ENCODE measurements at regions not wholly inside any gene's neighbourhood (a gene's known extent, or its start where the extent isn't known, plus 50 kb on each side); places are given as distances from the start of the nearest gene placed in this dataset.
"Not testable (repeated sequence)": the region's sequence is repeated elsewhere in the genome, so short reads cannot be mapped to it uniquely, and the experiment has no call there.

DNA sequence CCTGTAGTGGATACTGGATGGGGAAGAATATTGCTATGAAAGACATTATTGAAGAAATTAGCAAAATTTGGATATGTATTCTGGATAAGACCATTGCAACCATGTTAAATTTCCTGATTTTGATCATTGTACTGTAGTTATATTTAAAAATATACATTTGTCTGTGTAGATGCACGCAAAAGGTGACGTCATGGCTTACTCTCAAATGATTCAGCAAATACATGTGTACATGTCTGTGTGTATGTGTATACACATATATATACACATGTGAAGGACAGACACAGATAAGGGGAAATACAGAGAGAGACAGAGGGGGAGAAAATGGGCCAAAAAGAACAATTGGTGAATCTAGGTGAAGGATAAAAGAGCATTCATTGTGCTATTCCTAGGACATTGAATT, 82.3 kb upstream of the PLCB4 start:
- no peak for DNase-seq (ENCODE audit: low read depth in 2 of 2)

DNA sequence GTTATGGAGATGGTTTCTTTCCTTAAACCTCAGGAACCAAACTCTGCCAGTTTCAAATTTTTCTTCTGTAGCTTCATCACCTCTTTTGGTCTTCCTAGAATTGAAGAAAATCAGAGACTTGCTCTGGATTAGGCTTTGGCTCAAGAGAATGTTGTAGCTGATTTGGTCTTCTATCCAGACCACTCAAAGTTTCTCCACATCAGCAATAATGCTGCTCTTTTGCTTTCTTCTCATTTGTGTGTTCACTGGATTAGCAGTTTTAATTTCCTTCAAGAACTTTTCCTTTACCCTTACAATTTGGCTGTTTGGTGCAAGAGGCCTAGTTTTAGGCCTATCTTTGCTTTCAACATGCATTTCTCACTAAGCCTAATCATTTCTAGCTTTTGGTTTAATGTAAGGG, 78.1 kb upstream of the PLCB4 start:
- DNase-seq (ENCODE audit: low read depth in 2 of 2) = no peak

DNA sequence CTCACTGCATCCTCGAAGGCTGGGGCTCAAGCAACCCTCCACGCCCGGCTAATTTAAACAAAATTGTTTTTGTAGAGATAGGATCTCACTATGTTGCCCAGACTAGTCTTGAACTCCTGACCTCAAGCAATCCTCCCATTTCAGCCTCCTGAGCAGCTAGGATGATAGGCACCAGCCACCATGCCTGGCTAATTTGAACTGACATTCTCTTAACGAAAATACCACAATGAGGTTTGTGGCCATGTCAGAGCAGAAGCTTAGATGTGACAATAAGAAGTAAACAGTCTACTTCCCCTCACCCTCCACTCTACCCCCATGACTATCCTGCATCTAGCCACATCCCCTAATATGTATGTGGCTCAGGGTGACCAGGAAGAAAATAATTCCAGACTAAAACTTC, 74.8 kb upstream of the PLCB4 start:
- DNase-seq (ENCODE audit: low read depth in 2 of 2) = no peak

DNA sequence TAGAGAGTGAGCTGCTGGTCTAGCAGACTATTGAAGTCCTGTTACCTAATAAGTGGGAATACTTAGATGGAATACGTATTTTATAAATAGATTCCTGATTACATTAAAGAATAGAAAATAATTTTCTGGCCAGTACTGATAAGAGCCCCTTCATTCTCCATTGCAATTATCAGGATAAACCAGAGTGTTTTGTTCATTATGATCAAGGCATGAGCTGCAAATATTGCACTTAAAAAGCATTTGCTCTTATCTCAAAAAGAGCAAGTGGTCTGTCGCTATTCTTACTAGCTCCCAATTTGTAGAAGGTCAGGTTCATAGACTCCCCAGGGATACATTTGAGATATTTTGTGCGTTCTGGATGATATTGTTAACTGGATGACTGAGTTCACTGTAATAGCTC, 73.1 kb upstream of the PLCB4 start:
- no peak for DNase-seq (ENCODE audit: low read depth in 2 of 2)

DNA sequence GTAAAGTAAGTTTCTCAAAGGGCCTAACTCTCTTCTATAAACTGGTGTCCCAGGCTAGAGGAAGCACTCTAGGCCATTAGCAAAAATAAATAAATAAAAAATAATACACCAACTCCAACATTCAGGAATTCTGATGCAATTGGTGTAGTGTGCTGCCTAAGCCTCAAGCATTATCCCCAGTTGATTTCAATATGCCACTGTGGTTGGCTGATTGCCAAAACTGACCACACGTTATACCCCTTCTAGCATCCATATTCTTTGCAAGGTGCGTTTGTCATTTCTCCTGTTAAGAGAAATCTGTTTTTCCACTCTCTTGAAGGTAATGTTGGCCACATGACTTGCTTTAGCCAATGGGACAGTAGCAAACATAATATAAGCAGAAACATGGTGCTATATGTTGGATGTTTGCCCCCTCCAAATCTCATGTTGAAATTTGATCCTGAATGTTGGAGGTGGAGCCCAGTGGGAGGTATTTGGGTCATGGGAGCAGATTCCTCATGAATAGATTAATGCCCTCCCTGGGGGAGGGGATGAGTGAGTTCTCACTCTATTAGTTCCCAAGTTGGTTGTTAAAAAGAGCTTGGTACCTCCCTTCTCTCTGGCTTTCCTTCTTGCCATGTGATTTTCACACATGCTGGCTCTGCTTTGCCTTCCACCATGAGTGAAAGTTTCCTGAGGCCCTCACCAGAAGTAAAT, 71.9 kb upstream of the PLCB4 start:
- no peak for DNase-seq (ENCODE audit: low read depth in 2 of 2)

DNA sequence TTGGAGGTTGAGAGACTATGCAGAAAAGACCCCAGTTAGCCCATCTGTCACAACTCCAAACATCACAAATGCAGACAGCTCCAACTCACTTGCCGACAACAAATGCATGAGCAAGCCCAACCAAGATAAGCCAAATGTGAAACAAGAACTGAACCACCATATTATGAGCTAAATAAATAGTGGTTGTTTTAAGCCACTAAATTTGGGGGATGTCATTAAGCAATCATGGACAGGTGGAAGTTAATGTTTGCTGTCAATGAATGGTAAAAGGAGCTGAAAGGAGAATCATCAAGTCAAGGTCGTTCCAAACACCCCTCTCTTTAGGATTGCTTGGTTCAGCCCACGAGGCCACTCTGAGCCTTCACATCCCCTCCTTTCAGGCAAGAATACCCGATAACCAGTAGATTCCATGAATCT, 71.2 kb upstream of the PLCB4 start:
- DNase-seq (ENCODE audit: low read depth in 2 of 2) = no peak

DNA sequence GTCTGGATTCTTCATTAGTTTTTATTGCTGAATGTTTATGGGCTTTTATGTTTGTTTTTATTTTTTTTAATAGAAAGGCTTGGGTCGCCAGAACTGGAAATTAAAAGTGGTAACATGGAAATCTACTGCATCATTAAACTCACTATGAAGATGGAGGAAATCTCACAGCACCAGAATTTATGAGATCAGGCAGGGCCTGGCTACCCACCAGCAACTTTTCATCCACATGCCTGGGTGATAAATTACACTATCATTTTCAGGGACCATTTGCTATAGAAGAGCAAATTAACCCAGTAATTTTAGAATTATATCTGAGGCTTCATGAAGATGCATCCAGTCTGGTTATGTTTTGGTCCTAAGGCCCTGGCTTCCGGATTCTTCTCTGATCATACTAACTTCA, 57.8 kb upstream of the PLCB4 start:
- DNase-seq (ENCODE audit: low read depth in 2 of 2) = no peak

DNA sequence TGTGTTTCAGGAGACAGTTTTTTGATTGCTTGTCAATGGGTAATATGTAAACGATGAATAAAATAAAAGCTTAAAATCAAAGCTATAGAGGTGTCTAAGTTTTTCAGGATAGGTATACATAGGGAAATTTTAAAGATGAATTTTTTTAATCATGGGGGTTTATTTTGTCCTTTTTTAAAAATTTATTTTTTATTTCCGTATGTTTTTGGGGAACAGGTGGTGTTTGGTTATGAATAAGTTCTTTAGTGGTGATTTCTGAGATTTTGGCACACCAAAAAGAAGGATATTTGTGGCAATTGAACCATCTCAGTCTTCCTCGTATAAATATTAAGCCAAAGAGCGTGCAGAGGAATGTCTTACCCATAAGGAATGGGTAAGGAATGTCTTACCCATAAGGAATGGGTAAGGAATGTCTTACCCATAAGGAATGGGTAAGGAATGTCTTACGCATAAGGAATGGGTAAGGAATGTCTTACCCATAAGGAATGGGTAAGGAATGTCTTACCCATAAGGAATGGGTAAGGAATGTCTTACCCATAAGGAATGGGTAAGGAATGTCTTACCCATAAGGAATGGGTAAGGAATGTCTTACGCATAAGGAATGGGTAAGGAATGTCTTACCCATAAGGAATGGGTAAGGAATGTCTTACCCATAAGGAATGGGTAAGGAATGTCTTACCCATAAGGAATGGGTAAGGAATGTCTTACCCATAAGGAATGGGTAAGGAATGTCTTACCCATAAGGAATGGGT, 53.5 kb upstream of the PLCB4 start:
- not testable (repeated sequence) for DNase-seq (ENCODE audit: low read depth in 2 of 2)

DNA sequence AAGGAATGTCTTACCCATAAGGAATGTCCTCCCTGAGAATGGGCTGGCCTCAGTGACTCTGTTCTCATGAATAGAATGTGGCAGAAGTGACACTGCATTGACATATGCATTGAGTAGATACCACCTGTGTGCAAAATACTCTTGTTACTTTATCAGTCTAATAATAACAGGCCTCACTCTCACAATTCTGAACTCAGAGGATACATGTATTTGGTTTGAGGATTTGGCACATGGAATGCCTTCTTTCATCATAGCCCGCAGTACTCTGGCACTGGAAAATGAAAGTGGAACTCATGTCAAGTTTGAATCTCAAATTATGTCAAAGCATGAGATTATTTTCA, 52.9 kb upstream of the PLCB4 start:
- DNase-seq (ENCODE audit: low read depth in 2 of 2) = peak in 1 of 2 donors; percentile 1

DNA sequence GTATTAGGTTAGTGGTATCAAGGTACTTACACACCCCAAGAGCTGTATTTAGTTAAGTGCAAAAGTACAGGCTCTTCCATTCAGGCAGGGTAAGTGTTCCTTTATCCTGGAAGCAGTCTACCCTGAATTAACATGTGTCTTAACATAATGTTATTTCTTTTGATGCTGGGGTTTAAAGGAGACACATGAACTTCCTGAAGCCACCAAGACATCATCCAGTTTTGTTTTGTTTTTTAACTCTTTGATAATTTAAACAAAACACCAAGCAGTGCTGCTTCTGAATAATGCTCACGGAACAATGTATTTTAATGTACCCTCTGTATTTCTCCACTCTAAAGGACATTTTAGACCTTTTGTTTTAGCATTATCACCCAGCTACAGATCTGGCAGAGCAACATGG, 50.5 kb upstream of the PLCB4 start:
- no peak for DNase-seq (ENCODE audit: low read depth in 2 of 2)

Data from lung microvascular endothelial cell (primary cell).